ENCODE measurements at regions not wholly inside any gene's neighbourhood (a gene's known extent, or its start where the extent isn't known, plus 50 kb on each side); places are given as distances from the start of the nearest gene placed in this dataset.

DNA sequence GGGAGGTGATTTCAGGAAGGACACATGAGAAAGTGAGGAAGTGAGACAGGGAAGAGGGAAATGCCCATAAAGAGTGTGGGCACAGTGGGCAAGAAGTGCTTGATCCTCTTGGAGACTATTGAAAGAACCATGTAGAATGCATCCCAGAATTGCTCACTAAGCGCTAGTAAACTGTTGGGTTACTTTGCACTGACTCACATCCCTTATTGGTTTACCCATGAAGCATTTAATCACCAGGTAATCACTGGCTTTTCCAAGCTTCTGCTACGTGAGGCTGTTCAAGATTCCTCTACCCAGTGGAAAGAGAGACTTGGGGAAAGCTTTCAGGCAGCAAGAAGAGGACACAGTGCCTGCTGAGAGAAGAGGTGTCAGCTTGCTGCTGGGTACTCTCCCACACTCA lies 410.0 kb upstream of the JAG1 start:
- DNase-seq (ENCODE audit: low read depth) = no peak

GRCh38 chr20:11084508-11084907 lies 410.7 kb upstream of the JAG1 start:
- DNase-seq (ENCODE audit: low read depth) = no peak

DNA sequence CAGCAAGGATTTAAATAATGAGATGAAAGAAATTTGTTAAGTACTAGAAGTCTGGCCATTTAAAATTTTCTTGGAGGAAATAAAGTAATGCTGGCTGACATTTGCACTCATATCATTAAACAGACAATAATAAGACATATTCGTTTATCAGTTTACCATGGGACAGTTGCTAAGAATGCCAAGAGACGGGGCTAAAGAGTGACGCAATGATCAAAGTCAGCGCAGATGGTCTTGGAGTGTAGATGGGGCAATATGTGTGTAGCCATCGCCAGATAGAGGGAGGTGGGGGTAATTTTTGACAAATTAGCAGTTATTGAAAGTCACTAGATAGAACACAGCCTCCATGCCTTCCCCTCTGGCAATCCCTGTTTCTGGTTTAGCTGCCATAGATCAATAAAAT lies 413.2 kb upstream of the JAG1 start:
- no peak for DNase-seq (ENCODE audit: low read depth)

DNA sequence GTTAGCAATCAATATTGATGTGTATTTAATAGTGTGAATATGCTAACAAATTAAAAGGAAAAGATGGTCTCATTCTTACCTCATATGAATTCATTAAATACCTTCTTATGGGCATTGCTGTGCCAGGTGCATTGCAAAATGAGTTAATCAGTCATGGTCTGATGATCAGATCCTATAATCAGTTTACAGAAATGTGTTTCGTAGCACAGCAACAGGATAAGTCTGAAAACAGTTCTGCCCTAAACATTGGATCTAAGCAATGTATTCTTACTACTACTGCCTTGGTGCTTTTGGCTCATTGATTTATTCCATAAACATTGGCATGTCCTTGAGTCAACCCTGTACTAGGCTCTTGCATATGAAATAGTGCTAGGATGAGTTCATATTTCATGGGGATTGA lies 417.0 kb upstream of the JAG1 start:
- no peak for DNase-seq (ENCODE audit: low read depth)

- peak; percentile 54 for DNase-seq (ENCODE audit: low read depth)
These were observed 417.7 kb upstream of the JAG1 start for GRCh38 chr20:11091511-11091910.

DNA sequence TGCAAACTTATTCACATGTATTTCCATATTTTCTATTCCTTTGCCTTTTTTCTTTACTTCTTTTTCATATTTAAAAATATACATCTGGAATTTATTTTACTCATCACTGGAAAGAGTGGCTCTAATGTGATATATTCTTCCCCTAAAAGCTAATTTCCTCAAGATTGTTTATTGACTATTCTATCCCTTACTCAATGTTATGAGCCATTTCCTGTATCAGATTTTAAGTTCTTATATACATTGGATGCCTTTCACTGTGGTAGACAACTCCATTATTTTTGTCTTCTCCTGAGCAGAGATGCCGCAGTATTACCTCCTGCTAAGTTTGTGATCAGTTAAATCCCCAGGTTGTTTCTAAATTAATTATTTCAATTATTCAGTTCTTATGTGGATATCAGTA lies 418.4 kb upstream of the JAG1 start:
- DNase-seq (ENCODE audit: low read depth) = no peak

GRCh38 chr20:11094196-11094595 lies 420.4 kb upstream of the JAG1 start:
- no peak for DNase-seq (ENCODE audit: low read depth)

GRCh38 chr20:11094711-11095110 lies 420.9 kb upstream of the JAG1 start:
- DNase-seq (ENCODE audit: low read depth) = no peak

DNA sequence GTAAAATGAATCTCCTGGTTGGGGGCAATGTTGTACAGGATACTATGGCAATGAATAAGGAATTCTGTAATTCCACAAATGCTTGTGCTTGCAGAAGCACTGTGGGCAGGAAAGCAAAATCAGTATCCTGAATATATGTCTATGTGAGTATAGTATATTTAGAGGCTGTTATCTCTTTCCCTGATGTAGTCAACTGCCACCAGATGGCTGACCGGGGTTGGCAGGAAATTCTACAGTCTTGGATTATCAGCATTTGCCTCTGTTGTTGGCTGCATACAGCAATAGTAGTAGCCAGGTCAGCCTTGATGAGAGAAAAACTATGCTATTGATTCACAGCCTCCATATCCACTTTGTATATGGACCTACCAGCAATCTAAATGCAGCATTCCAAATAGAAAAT lies 425.1 kb upstream of the JAG1 start:
- peak; percentile 37 for DNase-seq (ENCODE audit: low read depth)

- no peak for DNase-seq (ENCODE audit: low read depth)
These were observed 427.4 kb upstream of the JAG1 start for GRCh38 chr20:11101243-11101642.

GRCh38 chr20:11101696-11102095 lies 427.9 kb upstream of the JAG1 start:
- DNase-seq (ENCODE audit: low read depth) = no peak

DNA sequence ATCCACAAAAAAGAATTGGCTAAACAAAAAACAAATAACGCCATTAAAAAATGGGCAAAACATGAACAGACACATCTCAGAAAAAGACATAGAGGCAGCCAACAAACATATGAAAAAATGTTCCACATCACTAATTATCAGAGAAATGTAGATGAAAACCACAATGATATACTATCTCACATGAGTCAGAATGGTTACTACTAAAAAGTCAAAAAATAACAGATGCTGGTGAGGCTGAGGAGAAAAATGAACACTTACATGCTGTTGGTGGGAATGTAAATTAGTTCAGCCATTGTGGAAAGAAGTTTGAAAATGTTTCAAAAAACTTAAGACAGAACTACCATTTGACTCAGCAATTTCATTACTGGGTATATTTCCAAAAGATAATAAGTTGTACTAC lies 430.1 kb upstream of the JAG1 start:
- no peak for DNase-seq (ENCODE audit: low read depth)

GRCh38 chr20:11108102-11108810 lies 434.5 kb upstream of the JAG1 start:
- DNase-seq (ENCODE audit: low read depth) = no peak

GRCh38 chr20:11110535-11110934 lies 436.7 kb upstream of the JAG1 start:
- no peak for DNase-seq (ENCODE audit: low read depth)

GRCh38 chr20:11111191-11111590 lies 437.4 kb upstream of the JAG1 start:
- DNase-seq (ENCODE audit: low read depth) = no peak

DNA sequence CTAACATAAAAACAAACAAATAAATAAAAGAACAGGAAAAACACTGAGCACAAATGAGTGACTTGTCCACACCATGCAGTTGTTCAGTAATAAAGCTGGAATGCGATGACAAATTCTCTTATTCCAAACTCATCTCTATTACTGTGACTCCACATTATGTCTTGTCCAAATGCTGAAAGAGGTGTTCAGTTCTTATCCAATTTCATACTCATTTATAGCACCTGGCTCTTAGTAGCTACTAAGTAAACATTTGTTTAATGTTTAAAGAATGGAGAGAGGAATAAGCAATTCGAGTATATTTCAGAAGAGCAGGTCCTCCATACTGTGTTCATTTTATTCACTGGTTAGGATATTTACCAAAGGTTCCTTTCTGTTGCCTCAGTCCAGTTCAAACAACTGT lies 439.0 kb upstream of the JAG1 start:
- DNase-seq (ENCODE audit: low read depth) = no peak

- no peak for DNase-seq (ENCODE audit: low read depth)
These were observed 440.6 kb upstream of the JAG1 start for GRCh38 chr20:11114382-11114781.

DNA sequence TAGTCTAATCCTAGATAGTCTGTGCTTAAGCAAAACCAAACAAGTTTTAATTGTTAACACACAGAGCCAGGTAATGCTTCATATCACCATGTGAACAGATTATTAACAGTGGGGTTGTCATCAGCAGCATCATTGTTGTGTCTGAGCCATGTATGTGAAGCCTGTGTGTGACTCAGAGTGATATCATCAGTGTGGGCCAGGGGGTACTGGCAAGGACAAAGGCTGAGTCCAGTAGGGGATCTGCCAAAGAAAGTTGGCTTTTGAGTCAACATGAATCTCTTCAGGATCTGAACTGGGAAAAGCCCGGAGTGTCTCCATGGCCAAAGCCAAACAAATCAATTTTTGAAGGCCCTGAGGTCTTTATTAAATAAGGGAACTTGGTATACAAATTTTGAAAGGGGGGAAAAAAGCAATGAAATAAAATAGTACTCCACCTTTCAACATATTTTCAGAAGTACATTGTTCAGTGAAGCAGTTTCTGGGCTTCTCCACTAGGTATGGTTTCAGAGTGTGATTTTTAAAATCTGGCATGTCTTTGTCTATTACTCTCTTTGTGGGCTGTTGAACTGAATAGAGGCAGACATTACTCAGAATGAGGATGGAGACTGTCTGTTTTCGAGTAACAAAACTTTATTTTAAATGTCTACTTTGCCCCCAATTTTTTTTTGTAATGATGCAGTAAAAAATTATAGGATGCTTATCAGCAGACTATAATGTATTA lies 444.2 kb upstream of the JAG1 start:
- DNase-seq (ENCODE audit: low read depth) = peak; percentile 94

DNA sequence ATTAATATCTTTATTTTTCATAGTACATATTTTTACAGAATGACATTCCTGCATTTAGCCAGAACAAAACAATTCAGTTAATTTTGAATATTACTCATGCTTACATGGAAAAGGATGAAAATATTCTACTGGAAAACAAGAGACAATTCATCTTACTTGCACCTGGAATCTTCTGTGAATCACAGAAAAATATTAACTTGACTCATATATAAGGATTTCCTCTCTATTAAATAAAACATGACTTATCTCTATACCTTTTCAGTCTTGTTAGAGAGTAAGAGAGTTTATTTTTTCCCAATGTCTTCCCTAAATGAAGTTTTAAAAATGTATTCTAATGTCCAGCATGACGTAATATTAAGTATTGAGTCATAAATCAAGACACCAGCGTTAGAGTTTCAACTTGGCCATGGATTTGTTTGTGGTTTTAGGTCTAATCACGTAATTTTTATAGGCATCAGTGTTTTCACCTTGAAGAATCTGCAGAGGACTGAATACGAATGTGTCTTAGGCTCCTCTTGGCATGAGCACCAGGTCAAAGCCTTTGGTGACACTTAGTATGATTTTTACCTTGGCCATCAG lies 445.1 kb upstream of the JAG1 start:
- no peak for DNase-seq (ENCODE audit: low read depth)

GRCh38 chr20:11119573-11119972 lies 445.8 kb upstream of the JAG1 start:
- DNase-seq (ENCODE audit: low read depth) = no peak

- no peak for DNase-seq (ENCODE audit: low read depth)
These were observed 446.6 kb upstream of the JAG1 start for GRCh38 chr20:11120431-11120830.

- no peak for DNase-seq (ENCODE audit: low read depth)
These were observed 451.2 kb upstream of the JAG1 start for GRCh38 chr20:11124849-11125505.

DNA sequence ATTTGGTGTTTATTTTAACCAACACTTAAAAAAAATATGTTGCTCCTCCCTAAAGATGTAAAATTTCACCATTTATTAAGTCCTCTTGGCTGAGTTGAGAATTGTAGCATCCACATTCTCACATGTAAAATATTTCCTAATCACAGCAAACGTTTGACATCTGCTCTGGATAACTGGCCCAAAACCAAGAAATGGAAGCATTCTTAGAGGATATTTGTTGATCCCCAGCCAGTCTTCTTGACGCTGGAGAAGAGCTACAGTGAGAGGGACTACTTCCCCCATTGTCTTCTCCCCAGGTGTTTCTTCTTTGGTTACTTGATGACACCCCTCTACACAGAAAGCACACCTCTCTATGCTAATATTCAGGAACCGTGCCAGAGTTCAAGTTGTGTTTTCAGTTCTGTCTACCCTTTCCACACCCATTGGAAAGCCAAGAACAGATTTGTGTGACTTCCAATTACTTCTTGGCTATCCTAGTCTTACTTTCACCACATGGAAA lies 454.5 kb upstream of the JAG1 start:
- DNase-seq (ENCODE audit: low read depth) = no peak

All from RPMI7951 (cell line).